MM.1S (cell line): ENCODE measurements at regions not wholly inside any gene's neighbourhood (a gene's known extent, or its start where the extent isn't known, plus 50 kb on each side); places are given as distances from the start of the nearest gene placed in this dataset.

Experiments
- DNase-seq: peaks from one replicate; pipeline ENCODE4 v3.0.0-alpha.2; 2015
- H2AFZ ChIP-seq: fragments of 300-600 bp; sonication (generic); 2 replicates; pipeline ENCODE4 v1.6.0; 2016; ENCODE audit warnings: antibody characterized with exemption, low read length
- H3F3A ChIP-seq: fragments of 300-600 bp; sonication (generic); 2 replicates; pipeline ENCODE4 v1.6.1; 2016; ENCODE audit warnings: mild to moderate bottlenecking, antibody characterized with exemption, low read length, moderate library complexity, mixed read lengths; ENCODE audit not compliant: insufficient read depth
- H3K27ac ChIP-seq: fragments of 300-600 bp; sonication (generic); 2 replicates; pipeline ENCODE4 v1.5.1; 2016; ENCODE audit warnings: mild to moderate bottlenecking, low read length
- H3K27me3 ChIP-seq: fragments of 300-600 bp; sonication (generic); replicated peaks from 2 replicates; pipeline ENCODE4 v1.6.0; 2016; ENCODE audit warnings: low read length; ENCODE audit not compliant: insufficient read depth
- H3K36me3 ChIP-seq: fragments of 300-600 bp; sonication (generic); replicated peaks from 2 replicates; pipeline ENCODE4 v1.6.1; 2016; ENCODE audit warnings: mild to moderate bottlenecking, low read length, mixed read lengths; ENCODE audit not compliant: insufficient read depth
- H3K4me1 ChIP-seq: fragments of 300-600 bp; sonication (generic); 2 replicates; pipeline ENCODE4 v1.6.1; 2016; ENCODE audit warnings: low read length, mixed read lengths
- H3K4me2 ChIP-seq: fragments of 300-600 bp; sonication (generic); 2 replicates; pipeline ENCODE4 v1.6.0; 2016; ENCODE audit warnings: low read depth, low read length
- H3K4me3 ChIP-seq: fragments of 300-600 bp; sonication (generic); 2 replicates; pipeline ENCODE4 v1.5.1; 2016; ENCODE audit warnings: low read length, mixed read lengths
- H3K79me2 ChIP-seq: fragments of 300-600 bp; sonication (generic); 2 replicates; pipeline ENCODE4 v1.6.1; 2016; ENCODE audit warnings: mixed run types, low read length, mixed read lengths
- H3K9ac ChIP-seq: fragments of 300-600 bp; sonication (generic); 2 replicates; pipeline ENCODE4 v1.6.1; 2016; ENCODE audit warnings: low read length, mixed read lengths
- H3K9me2 ChIP-seq: fragments of 300-600 bp; sonication (generic); replicated peaks from 2 replicates; pipeline ENCODE4 v1.6.1; 2016; ENCODE audit warnings: mild to moderate bottlenecking, low read length, mixed read lengths; ENCODE audit not compliant: insufficient read depth
- H3K9me3 ChIP-seq: fragments of 300-600 bp; sonication (generic); replicated peaks from 2 replicates; pipeline ENCODE4 v1.6.1; 2016; ENCODE audit warnings: mild to moderate bottlenecking, low read length, mixed read lengths; ENCODE audit not compliant: insufficient read depth
- H4K20me1 ChIP-seq: fragments of 300-600 bp; sonication (generic); 2 replicates; pipeline ENCODE4 v1.6.1; 2016; ENCODE audit warnings: mild to moderate bottlenecking, low read length, moderate library complexity, mixed read lengths; ENCODE audit not compliant: insufficient read depth
- EZH2 ChIP-seq: fragments of 300-600 bp; sonication (generic); optimal IDR thresholded peaks from 2 replicates; pipeline ENCODE3; 2017; ENCODE audit warnings: low read depth, mild to moderate bottlenecking, antibody characterized with exemption, low read length, mixed read lengths
- EZH2phosphoT487 ChIP-seq: fragments of 300-600 bp; sonication (generic); IDR thresholded peaks from 2 replicates; pipeline ENCODE4 v1.6.1; 2018; ENCODE audit warnings: antibody characterized with exemption, low read length
- TF ChIP-seq, protein P1 (sequence below): fragments of 300-600 bp; sonication (generic); IDR thresholded peaks from 2 replicates; pipeline ENCODE4 v1.5.1; 2016; ENCODE audit warnings: antibody characterized with exemption, low read length, mixed read lengths

DNA sequence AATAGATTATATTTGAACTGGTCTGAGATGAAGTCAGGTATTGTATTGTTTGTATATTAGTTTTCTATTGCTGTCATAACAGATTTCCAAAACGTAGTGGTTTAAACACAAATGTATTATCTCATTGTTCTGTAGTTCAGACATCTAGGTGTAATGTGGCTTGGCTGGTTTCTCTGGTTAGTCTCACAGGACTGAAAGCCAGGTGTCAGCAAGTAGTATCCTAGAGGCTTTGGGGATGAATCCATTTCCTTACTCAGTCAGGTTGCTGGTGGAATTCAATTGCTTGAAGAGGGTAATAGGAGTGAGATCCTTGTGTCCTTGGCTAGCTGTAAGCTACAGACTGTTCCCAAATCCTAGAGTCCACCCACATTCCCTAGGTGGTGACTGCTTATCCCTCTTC is 675.8 kb downstream of the NCAM2 start:
- Histone ChIP-seq H3F3A (peaks cover under 1% of the 10 kb centered on the region; the same call in 1 of the 2 replicates), H3K9ac (no peak overlapping the region), H3K27me3 (no peaks in the 10 kb centered on the region), H3K4me2 (no peak overlapping the region), H2AFZ (no peak overlapping the region), H3K9me3 (no peaks in the 10 kb centered on the region), H3K4me1 (peaks cover 12% of the 10 kb centered on the region), H3K27ac (no peak overlapping the region), H3K9me2 (no peaks in the 10 kb centered on the region), H4K20me1 (no peaks in the 10 kb centered on the region), H3K79me2 (no peaks in the 10 kb centered on the region), H3K36me3 (no peaks in the 10 kb centered on the region), H3K4me3 (no peak overlapping the region)
- DNase-seq, result no peak
- TF ChIP-seq EZH2phosphoT487 (no peak), EZH2 (no peak)
- TF ChIP-seq, protein P1, sequence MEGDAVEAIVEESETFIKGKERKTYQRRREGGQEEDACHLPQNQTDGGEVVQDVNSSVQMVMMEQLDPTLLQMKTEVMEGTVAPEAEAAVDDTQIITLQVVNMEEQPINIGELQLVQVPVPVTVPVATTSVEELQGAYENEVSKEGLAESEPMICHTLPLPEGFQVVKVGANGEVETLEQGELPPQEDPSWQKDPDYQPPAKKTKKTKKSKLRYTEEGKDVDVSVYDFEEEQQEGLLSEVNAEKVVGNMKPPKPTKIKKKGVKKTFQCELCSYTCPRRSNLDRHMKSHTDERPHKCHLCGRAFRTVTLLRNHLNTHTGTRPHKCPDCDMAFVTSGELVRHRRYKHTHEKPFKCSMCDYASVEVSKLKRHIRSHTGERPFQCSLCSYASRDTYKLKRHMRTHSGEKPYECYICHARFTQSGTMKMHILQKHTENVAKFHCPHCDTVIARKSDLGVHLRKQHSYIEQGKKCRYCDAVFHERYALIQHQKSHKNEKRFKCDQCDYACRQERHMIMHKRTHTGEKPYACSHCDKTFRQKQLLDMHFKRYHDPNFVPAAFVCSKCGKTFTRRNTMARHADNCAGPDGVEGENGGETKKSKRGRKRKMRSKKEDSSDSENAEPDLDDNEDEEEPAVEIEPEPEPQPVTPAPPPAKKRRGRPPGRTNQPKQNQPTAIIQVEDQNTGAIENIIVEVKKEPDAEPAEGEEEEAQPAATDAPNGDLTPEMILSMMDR, result no peak

GRCh38 chr21:21675601-21676000 is 677.4 kb downstream of the NCAM2 start:
- Histone ChIP-seq H3K4me3 (no peak overlapping the region), H3K9me3 (no peaks in the 10 kb centered on the region), H3K79me2 (no peaks in the 10 kb centered on the region), H3K27ac (no peak overlapping the region), H2AFZ (no peak overlapping the region), H3K36me3 (no peaks in the 10 kb centered on the region), H3F3A (no peaks in the 10 kb centered on the region), H3K9ac (no peak overlapping the region), H3K4me2 (no peak overlapping the region), H3K4me1 (peaks cover 8% of the 10 kb centered on the region), H4K20me1 (no peaks in the 10 kb centered on the region), H3K27me3 (no peaks in the 10 kb centered on the region), H3K9me2 (no peaks in the 10 kb centered on the region)
- no peak for TF ChIP-seq EZH2
- TF ChIP-seq, protein P1, result no peak
- TF ChIP-seq EZH2phosphoT487, result no peak
- no peak for DNase-seq

GRCh38 chr21:21682172-21682571 is 684.0 kb downstream of the NCAM2 start:
- H3F3A ChIP-seq, result no peaks in the 10 kb centered on the region
- H3K27ac ChIP-seq, result no peak overlapping the region
- no peaks in the 10 kb centered on the region for H3K4me1 ChIP-seq
- TF ChIP-seq EZH2 (no peak), EZH2phosphoT487 (no peak)
- TF ChIP-seq, protein P1, result no peak
- no peaks in the 10 kb centered on the region for H3K27me3 ChIP-seq
- no peak overlapping the region for H2AFZ ChIP-seq
- no peaks in the 10 kb centered on the region for H4K20me1 ChIP-seq
- no peak for DNase-seq
- no peaks in the 10 kb centered on the region for H3K79me2 ChIP-seq
- no peaks in the 10 kb centered on the region for H3K9me3 ChIP-seq
- H3K36me3 ChIP-seq, result no peaks in the 10 kb centered on the region
- no peak overlapping the region for H3K9ac ChIP-seq
- H3K4me3 ChIP-seq, result no peak overlapping the region
- H3K4me2 ChIP-seq, result no peak overlapping the region
- H3K9me2 ChIP-seq, result no peaks in the 10 kb centered on the region
